ENCODE measurements at regions not wholly inside any gene's neighbourhood (a gene's known extent, or its start where the extent isn't known, plus 50 kb on each side); places are given as distances from the start of the nearest gene placed in this dataset.

DNA sequence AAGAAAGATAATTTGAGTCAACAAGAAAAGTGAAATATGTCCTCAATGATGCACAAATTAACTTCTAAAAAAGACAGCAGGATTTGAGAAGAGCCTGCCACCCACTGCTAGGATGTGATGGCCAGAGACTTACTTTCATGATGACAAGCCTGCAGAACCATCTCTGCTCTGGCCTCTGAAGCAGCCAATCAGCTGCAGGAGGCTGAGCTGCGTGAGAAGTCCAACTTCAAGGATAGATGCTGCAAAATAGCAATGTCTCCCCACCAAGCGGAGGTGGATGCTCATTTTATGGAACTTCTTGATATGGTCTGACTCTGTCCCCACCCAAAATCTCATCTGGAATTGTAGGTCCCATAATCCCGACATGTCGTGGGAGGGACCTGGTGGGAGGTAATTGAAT lies 53.1 kb downstream of the CYRIA start:
- TF ChIP-seq FOXM1 (IDR thresholded peaks at IDR 0.05; ENCODE audit: borderline replicate concordance) (no peak), FOXA1 (IDR thresholded peaks at IDR 0.05) (no peak), SP1 (IDR thresholded peaks at IDR 0.05) (no peak), ELF4 (IDR thresholded peaks at IDR 0.05) (no peak), SUZ12 (IDR thresholded peaks at IDR 0.05) (no peak)
- TF ChIP-seq, protein P1, sequence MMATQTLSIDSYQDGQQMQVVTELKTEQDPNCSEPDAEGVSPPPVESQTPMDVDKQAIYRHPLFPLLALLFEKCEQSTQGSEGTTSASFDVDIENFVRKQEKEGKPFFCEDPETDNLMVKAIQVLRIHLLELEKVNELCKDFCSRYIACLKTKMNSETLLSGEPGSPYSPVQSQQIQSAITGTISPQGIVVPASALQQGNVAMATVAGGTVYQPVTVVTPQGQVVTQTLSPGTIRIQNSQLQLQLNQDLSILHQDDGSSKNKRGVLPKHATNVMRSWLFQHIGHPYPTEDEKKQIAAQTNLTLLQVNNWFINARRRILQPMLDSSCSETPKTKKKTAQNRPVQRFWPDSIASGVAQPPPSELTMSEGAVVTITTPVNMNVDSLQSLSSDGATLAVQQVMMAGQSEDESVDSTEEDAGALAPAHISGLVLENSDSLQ (IDR thresholded peaks at IDR 0.05) = no peak
